NOMO-1 treated with dmso at 0.1 percent for 144 hours (cell line): ENCODE measurements at regions not wholly inside any gene's neighbourhood (a gene's known extent, or its start where the extent isn't known, plus 50 kb on each side); places are given as distances from the start of the nearest gene placed in this dataset.

Experiments used
- DNase-seq: peaks from one replicate; lab custom pipeline; 2025; ENCODE audit not compliant: unreplicated experiment; lab: John Stamatoyannopoulos, UW

GRCh38 chr6:4308364-4308763 lies 173.0 kb upstream of the ECI2 start:
- DNase-seq, result no peak

- DNase-seq, result no peak
These were observed 169.6 kb upstream of the ECI2 start for GRCh38 chr6:4304927-4305455.

GRCh38 chr6:4303638-4304037 lies 168.3 kb upstream of the ECI2 start:
- DNase-seq, result no peak

GRCh38 chr6:4302524-4302923 lies 167.1 kb upstream of the ECI2 start:
- DNase-seq, result no peak

GRCh38 chr6:4301871-4302270 lies 166.5 kb upstream of the ECI2 start:
- DNase-seq, result no peak

- DNase-seq, result no peak
These were observed 165.5 kb upstream of the ECI2 start for GRCh38 chr6:4300917-4301316.

- DNase-seq, result no peak
These were observed 164.1 kb upstream of the ECI2 start for GRCh38 chr6:4299476-4299875.

- DNase-seq, result no peak
These were observed 162.0 kb upstream of the ECI2 start for GRCh38 chr6:4297348-4297747.

- DNase-seq, result no peak
These were observed 161.2 kb upstream of the ECI2 start for GRCh38 chr6:4296552-4296951.

GRCh38 chr6:4295783-4296155 lies 160.4 kb upstream of the ECI2 start:
- DNase-seq, result no peak

- DNase-seq, result no peak
These were observed 159.8 kb upstream of the ECI2 start for GRCh38 chr6:4295058-4295782.

GRCh38 chr6:4294636-4295035 lies 159.3 kb upstream of the ECI2 start:
- DNase-seq, result no peak

GRCh38 chr6:4291453-4292403 lies 156.4 kb upstream of the ECI2 start:
- DNase-seq, result no peak

GRCh38 chr6:4289770-4290320 lies 154.5 kb upstream of the ECI2 start:
- no peak for DNase-seq

- DNase-seq, result no peak
These were observed 152.5 kb upstream of the ECI2 start for GRCh38 chr6:4287811-4288244.

- no peak for DNase-seq
These were observed 152.0 kb upstream of the ECI2 start for GRCh38 chr6:4287372-4287771.

GRCh38 chr6:4282926-4283325 lies 147.6 kb upstream of the ECI2 start:
- DNase-seq, result no peak

GRCh38 chr6:4281341-4282293 lies 146.2 kb upstream of the ECI2 start:
- peak; percentile 41 for DNase-seq

GRCh38 chr6:4280707-4281106 lies 145.3 kb upstream of the ECI2 start:
- DNase-seq, result no peak

GRCh38 chr6:4280031-4280430 lies 144.7 kb upstream of the ECI2 start:
- DNase-seq, result no peak
